Sigmoid colon (tissue), 4 donors: ENCODE measurements at regions not wholly inside any gene's neighbourhood (a gene's known extent, or its start where the extent isn't known, plus 50 kb on each side); places are given as distances from the start of the nearest gene placed in this dataset.
"Not testable (repeated sequence)": the region's sequence is repeated elsewhere in the genome, so short reads cannot be mapped to it uniquely, and the experiment has no call there.

Experiments
- CTCF ChIP-seq, 4 experiments: fragments of 450-650 bp in 3 of 4; fragments of 200-600 bp in 1 of 4; IDR thresholded peaks; one replicate each; pipeline ENCODE4 v1.5.1; 2016 to 2019; ENCODE audit warnings: antibody characterized with exemption in 4 of 4, mild to moderate bottlenecking in 3 of 4, moderate library complexity in 2 of 4
- POLR2AphosphoS5 ChIP-seq, 4 donors: sonication (generic); formaldehyde crosslinking; IDR thresholded peaks; one replicate each; pipeline ENCODE4 v1.6.1; 2017; ENCODE audit warnings: antibody characterized with exemption in 4 of 4

DNA sequence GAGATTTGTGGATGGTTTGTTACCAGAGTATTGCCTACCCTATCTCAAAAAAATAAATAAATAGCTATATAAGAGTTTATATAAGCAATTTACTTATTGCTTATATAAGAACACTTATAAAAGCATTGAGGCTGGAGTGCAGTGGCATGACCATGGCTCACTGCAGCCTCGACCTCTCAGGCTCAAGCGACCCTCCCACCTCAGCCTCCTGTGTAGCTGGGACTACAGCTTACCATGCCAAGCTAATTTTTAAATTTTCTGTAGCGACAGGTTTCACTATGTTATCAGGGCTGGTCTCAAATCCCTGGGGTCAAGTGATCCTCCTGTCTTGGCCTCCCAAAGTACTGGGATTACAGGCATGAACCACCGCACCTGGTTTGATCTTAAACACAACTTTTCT, 170.6 kb downstream of the POTEB3 start:
- not testable (repeated sequence) for TF ChIP-seq CTCF, POLR2AphosphoS5 (IDR thresholded peaks at IDR 0.05)
